SU-DHL-6 (cell line): ENCODE measurements at regions not wholly inside any gene's neighbourhood (a gene's known extent, or its start where the extent isn't known, plus 50 kb on each side); places are given as distances from the start of the nearest gene placed in this dataset.

ENCODE experiments used
- H2AFZ ChIP-seq: fragments of 200-600 bp; sonication (generic); 2 replicates; pipeline ENCODE4 v1.6.1; 2014; ENCODE audit warnings: low read depth, mild to moderate bottlenecking, moderate library complexity, mixed read lengths, antibody characterized with exemption, low read length; ENCODE audit not compliant: severe bottlenecking
- H3F3A ChIP-seq: fragments of 200-600 bp; shearing (Covaris generic); 2 replicates; pipeline ENCODE4 v1.6.0; 2016; ENCODE audit warnings: antibody characterized with exemption, mild to moderate bottlenecking; ENCODE audit not compliant: insufficient read depth
- H3K27ac ChIP-seq: fragments of 200-600 bp; sonication (generic); 2 replicates; pipeline ENCODE4 v1.5.1; 2016; ENCODE audit warnings: low read depth, mild to moderate bottlenecking, low read length, moderate library complexity, mixed read lengths
- H3K27me3 ChIP-seq: fragments of 200-600 bp; sonication (generic), shearing (Covaris generic); 2 replicates; pipeline ENCODE4 v1.6.0; 2014; ENCODE audit warnings: mild to moderate bottlenecking, low read length
- H3K36me3 ChIP-seq: fragments of 200-600 bp; sonication (generic); 2 replicates; pipeline ENCODE4 v1.6.1; 2014; ENCODE audit warnings: mild to moderate bottlenecking, low read length, mixed read lengths
- H3K4me2 ChIP-seq: fragments of 300-600, 200-600 bp; shearing (Covaris generic), sonication (generic); 2 replicates; pipeline ENCODE4 v1.6.0; 2014; ENCODE audit warnings: low read length, low read depth, mild to moderate bottlenecking; ENCODE audit not compliant: poor library complexity, severe bottlenecking
- H3K4me3 ChIP-seq: fragments of 200-600 bp; sonication (generic); 2 replicates; pipeline ENCODE4 v1.5.1; 2014; ENCODE audit warnings: antibody characterized with exemption, low read length, mild to moderate bottlenecking, mixed read lengths; ENCODE audit not compliant: insufficient read depth, poor library complexity, severe bottlenecking
- H3K79me2 ChIP-seq: fragments of 200-600 bp; sonication (generic); 2 replicates; pipeline ENCODE4 v1.6.1; 2014; ENCODE audit warnings: mild to moderate bottlenecking, low read length, moderate library complexity; ENCODE audit not compliant: insufficient read depth
- H3K9ac ChIP-seq: fragments of 200-600 bp; sonication (generic); 2 replicates; pipeline ENCODE4 v1.7.0; 2014; ENCODE audit warnings: mild to moderate bottlenecking, low read length
- H3K9me2 ChIP-seq: fragments of 200-600 bp; sonication (generic); replicated peaks from 2 replicates; pipeline ENCODE4 v1.6.1; 2014; ENCODE audit warnings: low read length; ENCODE audit not compliant: insufficient read depth
- H3K9me3 ChIP-seq: fragments of 200-600 bp; sonication (generic); 2 replicates; pipeline ENCODE4 v1.6.1; 2014; ENCODE audit warnings: low read length, mixed read lengths; ENCODE audit not compliant: insufficient read depth
- H4K20me1 ChIP-seq: fragments of 200-600 bp; sonication (generic); 2 replicates; pipeline ENCODE4 v1.6.1; 2014; ENCODE audit warnings: low read depth, mild to moderate bottlenecking, antibody characterized with exemption, low read length, moderate library complexity, mixed read lengths
- EZH2phosphoT487 ChIP-seq: fragments of 200-600 bp; sonication (generic), shearing (Covaris generic); conservative IDR thresholded peaks from 2 replicates; pipeline ENCODE4 v1.6.1; 2018; ENCODE audit warnings: mild to moderate bottlenecking, antibody characterized with exemption, low read length, moderate library complexity, mixed read lengths
- TF ChIP-seq, protein P1 (sequence below): fragments of 200-600 bp; sonication (generic); IDR thresholded peaks from one replicate; pipeline ENCODE4 v1.5.1; 2017; ENCODE audit warnings: antibody characterized with exemption, mild to moderate bottlenecking, low read length, moderate library complexity; ENCODE audit not compliant: insufficient read depth, poor library complexity, severe bottlenecking

GRCh38 chr1:88404582-88404981, 279.5 kb upstream of the PKN2 start:
- TF ChIP-seq EZH2phosphoT487: no peak
- TF ChIP-seq, protein P1, sequence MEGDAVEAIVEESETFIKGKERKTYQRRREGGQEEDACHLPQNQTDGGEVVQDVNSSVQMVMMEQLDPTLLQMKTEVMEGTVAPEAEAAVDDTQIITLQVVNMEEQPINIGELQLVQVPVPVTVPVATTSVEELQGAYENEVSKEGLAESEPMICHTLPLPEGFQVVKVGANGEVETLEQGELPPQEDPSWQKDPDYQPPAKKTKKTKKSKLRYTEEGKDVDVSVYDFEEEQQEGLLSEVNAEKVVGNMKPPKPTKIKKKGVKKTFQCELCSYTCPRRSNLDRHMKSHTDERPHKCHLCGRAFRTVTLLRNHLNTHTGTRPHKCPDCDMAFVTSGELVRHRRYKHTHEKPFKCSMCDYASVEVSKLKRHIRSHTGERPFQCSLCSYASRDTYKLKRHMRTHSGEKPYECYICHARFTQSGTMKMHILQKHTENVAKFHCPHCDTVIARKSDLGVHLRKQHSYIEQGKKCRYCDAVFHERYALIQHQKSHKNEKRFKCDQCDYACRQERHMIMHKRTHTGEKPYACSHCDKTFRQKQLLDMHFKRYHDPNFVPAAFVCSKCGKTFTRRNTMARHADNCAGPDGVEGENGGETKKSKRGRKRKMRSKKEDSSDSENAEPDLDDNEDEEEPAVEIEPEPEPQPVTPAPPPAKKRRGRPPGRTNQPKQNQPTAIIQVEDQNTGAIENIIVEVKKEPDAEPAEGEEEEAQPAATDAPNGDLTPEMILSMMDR: no peak
- no peaks in the 10 kb centered on the region for H3K9me3 ChIP-seq
- H2AFZ ChIP-seq: no peak overlapping the region
- no peaks in the 10 kb centered on the region for H3K36me3 ChIP-seq
- H3K4me3 ChIP-seq: no peak overlapping the region
- H3K4me2 ChIP-seq: no peak overlapping the region
- H3K79me2 ChIP-seq: no peaks in the 10 kb centered on the region
- H3K27me3 ChIP-seq: no peaks in the 10 kb centered on the region
- H4K20me1 ChIP-seq: no peaks in the 10 kb centered on the region
- no peak overlapping the region for H3K9ac ChIP-seq
- no peaks in the 10 kb centered on the region for H3K9me2 ChIP-seq
- H3K27ac ChIP-seq: no peak overlapping the region
- H3F3A ChIP-seq: no peaks in the 10 kb centered on the region

DNA sequence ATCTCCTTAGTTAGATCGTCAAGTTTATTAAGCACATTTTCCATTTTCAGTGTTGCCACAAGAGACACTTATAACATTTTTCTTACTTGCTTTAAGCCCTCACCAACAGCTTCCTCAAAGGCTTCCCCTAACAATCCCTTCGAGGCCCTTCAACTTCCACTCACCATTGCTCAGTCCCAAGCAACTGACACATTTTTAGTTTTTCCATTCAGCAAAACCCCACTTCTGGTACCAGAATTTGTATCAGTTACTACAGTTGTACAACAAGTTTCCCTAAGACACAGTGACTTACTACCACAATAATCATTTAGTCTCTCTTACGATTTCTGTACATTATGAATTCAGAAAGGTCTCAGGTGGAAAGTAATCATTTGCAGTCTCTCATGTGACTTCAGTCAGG, 276.8 kb upstream of the PKN2 start:
- no peaks in the 10 kb centered on the region for H3K9me3 ChIP-seq
- H3K79me2 ChIP-seq: no peaks in the 10 kb centered on the region
- H3K27ac ChIP-seq: no peak overlapping the region
- no peaks in the 10 kb centered on the region for H3F3A ChIP-seq
- no peak overlapping the region for H3K4me3 ChIP-seq
- no peaks in the 10 kb centered on the region for H3K9me2 ChIP-seq
- H3K4me2 ChIP-seq: no peak overlapping the region
- no peak overlapping the region for H3K9ac ChIP-seq
- no peaks in the 10 kb centered on the region for H3K27me3 ChIP-seq
- H3K36me3 ChIP-seq: no peaks in the 10 kb centered on the region
- H2AFZ ChIP-seq: no peak overlapping the region
- TF ChIP-seq, protein P1: no peak
- TF ChIP-seq EZH2phosphoT487: no peak
- no peaks in the 10 kb centered on the region for H4K20me1 ChIP-seq

DNA sequence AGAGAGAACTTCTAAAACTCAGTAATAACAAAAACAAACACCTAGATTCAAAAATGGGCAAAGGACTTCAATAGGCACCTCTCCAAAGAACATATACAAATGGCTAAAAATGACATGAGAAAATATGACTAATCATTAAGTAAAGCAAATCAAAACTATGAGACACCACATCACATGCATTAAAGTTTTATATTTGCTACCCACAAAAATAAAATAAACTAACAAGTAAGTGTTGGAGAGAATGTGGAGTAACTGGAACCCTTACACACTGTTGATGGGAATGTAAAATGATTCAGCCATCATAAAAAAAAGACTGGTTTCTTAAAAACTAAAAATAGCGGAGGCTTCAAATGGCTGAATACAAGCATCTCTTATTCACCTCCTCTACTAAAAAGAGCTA, 262.1 kb upstream of the PKN2 start:
- TF ChIP-seq, protein P1: no peak
- no peak for TF ChIP-seq EZH2phosphoT487
- H3K4me2 ChIP-seq: no peak overlapping the region
- peaks cover 5% of the 10 kb centered on the region; the same call in 1 of the 2 replicates for H3K9me3 ChIP-seq
- no peaks in the 10 kb centered on the region for H3K27me3 ChIP-seq
- no peak overlapping the region for H3K4me3 ChIP-seq
- no peaks in the 10 kb centered on the region for H3K9me2 ChIP-seq
- H2AFZ ChIP-seq: no peak overlapping the region
- H3K79me2 ChIP-seq: no peaks in the 10 kb centered on the region
- H4K20me1 ChIP-seq: no peaks in the 10 kb centered on the region
- H3K9ac ChIP-seq: no peak overlapping the region
- H3K27ac ChIP-seq: no peak overlapping the region
- no peaks in the 10 kb centered on the region for H3F3A ChIP-seq
- H3K36me3 ChIP-seq: no peaks in the 10 kb centered on the region
